Thoracic aorta (tissue), 2 donors: ENCODE measurements at regions not wholly inside any gene's neighbourhood (a gene's known extent, or its start where the extent isn't known, plus 50 kb on each side); places are given as distances from the start of the nearest gene placed in this dataset.

Source experiments
- ATAC-seq: fragments of 150-250 bp; one replicate; pipeline ENCODE4 v1.8.0; 2017; ENCODE audit warnings: low read depth; ENCODE audit not compliant: insufficient number of reproducible peaks, low FRiP score
- DNase-seq: peaks from one replicate; pipeline ENCODE4 v3.0.0-alpha.2; 2020; ENCODE audit warnings: low spot score
- H3K27ac ChIP-seq, 2 donors: fragments of 200-600 bp; sonication (generic); 1 replicate in 1 of 2; 2 replicates in 1 of 2; pipeline ENCODE4 v1.5.1; 2016; ENCODE audit warnings: mild to moderate bottlenecking in 2 of 2, moderate library complexity in 2 of 2
- H3K27me3 ChIP-seq: fragments of 200-600 bp; sonication (generic); replicated peaks from 2 replicates; pipeline ENCODE4 v1.6.0; 2016; ENCODE audit warnings: mild to moderate bottlenecking; ENCODE audit not compliant: insufficient read depth
- H3K36me3 ChIP-seq: fragments of 200-600 bp; sonication (generic); one replicate; pipeline ENCODE4 v1.5.1; 2016
- H3K4me1 ChIP-seq, 2 donors: fragments of 200-600 bp; sonication (generic); 1 replicate in 1 of 2; 2 replicates in 1 of 2; pipeline versions ENCODE4 v1.5.1 to v1.6.0; 2016; ENCODE audit warnings: low read depth in 2 of 2, mild to moderate bottlenecking in 1 of 2; ENCODE audit not compliant: control insufficient read depth in 1 of 2
- H3K4me3 ChIP-seq: fragments of 200-600 bp; sonication (generic); 2 replicates; pipeline ENCODE4 v1.5.1; 2016; ENCODE audit warnings: mild to moderate bottlenecking
- H3K9me3 ChIP-seq: fragments of 200-600 bp; sonication (generic); 2 replicates; pipeline ENCODE4 v1.5.1; 2016
- TF ChIP-seq, protein P1 (sequence below): fragments of 200-600 bp; sonication (generic); IDR thresholded peaks from one replicate; pipeline ENCODE4 v1.5.1; 2019; ENCODE audit warnings: antibody characterized with exemption

DNA sequence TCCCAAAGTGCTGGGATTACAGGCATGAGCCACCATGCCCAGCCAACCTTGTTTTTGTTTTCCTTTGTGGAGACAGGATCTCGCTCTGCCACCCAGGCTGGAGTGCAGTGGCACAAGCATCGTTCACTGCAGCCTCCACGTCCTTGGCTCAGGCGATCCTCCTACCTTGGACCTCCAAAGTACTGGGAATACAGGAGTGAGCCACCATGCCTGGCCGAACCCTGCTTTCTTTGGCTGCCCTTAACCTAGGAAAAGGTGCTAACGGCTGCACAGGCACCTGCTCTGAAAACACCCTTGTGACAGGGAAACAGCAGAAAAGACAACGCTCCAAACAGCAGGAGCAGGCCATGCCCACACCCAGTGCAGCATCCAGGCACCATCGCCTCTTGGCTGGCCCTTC, 71.9 kb downstream of the OAT start:
- no peak for ATAC-seq
- H3K9me3 ChIP-seq = no peaks in the 10 kb centered on the region
- TF ChIP-seq, protein P1, sequence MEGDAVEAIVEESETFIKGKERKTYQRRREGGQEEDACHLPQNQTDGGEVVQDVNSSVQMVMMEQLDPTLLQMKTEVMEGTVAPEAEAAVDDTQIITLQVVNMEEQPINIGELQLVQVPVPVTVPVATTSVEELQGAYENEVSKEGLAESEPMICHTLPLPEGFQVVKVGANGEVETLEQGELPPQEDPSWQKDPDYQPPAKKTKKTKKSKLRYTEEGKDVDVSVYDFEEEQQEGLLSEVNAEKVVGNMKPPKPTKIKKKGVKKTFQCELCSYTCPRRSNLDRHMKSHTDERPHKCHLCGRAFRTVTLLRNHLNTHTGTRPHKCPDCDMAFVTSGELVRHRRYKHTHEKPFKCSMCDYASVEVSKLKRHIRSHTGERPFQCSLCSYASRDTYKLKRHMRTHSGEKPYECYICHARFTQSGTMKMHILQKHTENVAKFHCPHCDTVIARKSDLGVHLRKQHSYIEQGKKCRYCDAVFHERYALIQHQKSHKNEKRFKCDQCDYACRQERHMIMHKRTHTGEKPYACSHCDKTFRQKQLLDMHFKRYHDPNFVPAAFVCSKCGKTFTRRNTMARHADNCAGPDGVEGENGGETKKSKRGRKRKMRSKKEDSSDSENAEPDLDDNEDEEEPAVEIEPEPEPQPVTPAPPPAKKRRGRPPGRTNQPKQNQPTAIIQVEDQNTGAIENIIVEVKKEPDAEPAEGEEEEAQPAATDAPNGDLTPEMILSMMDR = no peak
- H3K4me1 ChIP-seq = peaks cover 0 to 7% of the 10 kb centered on the region in 2 donors
- H3K27me3 ChIP-seq = no peaks in the 10 kb centered on the region
- H3K27ac ChIP-seq = no peak overlapping the region
- DNase-seq = no peak
- no peaks in the 10 kb centered on the region for H3K36me3 ChIP-seq
- no peak overlapping the region for H3K4me3 ChIP-seq

DNA sequence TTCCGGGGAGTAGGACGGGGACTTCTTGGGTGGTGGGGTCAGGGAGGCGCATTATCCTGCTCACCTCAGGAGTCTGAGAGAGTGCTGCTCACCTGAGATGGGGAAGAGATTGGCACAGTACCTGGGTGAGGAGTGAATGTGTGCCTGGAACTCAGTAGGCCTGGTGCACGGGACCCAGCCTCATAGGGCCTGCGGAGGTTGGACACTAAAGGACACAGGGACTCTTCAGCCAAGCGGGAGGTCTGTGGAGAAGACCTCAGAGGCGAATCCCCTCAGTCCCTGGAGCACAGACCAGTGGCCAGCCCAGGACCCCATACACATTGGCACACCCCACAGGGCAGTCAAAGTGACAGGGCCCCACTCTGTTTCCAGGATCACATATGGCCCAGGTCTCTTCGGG, 73.2 kb downstream of the OAT start:
- no peak for DNase-seq
- TF ChIP-seq, protein P1 = no peak
- H3K27me3 ChIP-seq = no peaks in the 10 kb centered on the region

GRCh38 chr10:124344931-124345330, 73.8 kb downstream of the OAT start:
- Histone ChIP-seq H3K36me3 (no peaks in the 10 kb centered on the region), H3K27ac (no peak overlapping the region), H3K9me3 (no peaks in the 10 kb centered on the region), H3K4me3 (no peak overlapping the region), H3K27me3 (no peaks in the 10 kb centered on the region), H3K4me1 (peaks cover 10 to 18% of the 10 kb centered on the region in 2 donors)
- ATAC-seq = no peak
- TF ChIP-seq, protein P1 = no peak
- DNase-seq = no peak

More for the DNA sequence above, 73.2 kb downstream of the OAT start:
- Histone ChIP-seq H3K4me3 (no peak overlapping the region), H3K4me1 (peaks cover 5 to 12% of the 10 kb centered on the region in 2 donors), H3K27ac (no peak overlapping the region), H3K36me3 (no peaks in the 10 kb centered on the region), H3K9me3 (no peaks in the 10 kb centered on the region)
- ATAC-seq = no peak

DNA sequence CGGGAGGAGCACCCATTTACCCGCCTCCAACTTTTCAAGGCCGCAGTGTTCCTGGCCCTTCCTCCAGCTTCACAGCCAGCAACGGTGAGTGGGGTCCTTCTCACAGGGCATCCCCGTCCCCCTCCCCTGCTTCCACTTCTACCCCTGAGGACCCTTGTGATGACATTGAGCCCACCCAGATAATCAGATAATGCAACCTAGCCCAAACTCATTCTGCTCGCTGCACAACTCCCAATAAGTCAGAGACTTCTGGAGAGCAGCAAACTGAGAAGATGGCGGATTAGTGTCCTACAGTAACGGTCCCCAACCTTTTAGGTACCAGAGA, 74.5 kb downstream of the OAT start:
- no peaks in the 10 kb centered on the region for H3K36me3 ChIP-seq
- TF ChIP-seq, protein P1 = no peak
- ATAC-seq (no peak), DNase-seq (no peak)
- H3K27me3 ChIP-seq = no peaks in the 10 kb centered on the region
- H3K9me3 ChIP-seq = no peaks in the 10 kb centered on the region
- H3K27ac ChIP-seq = no peak overlapping the region
- peaks cover 16 to 25% of the 10 kb centered on the region in 2 donors for H3K4me1 ChIP-seq
- no peak overlapping the region for H3K4me3 ChIP-seq

DNA sequence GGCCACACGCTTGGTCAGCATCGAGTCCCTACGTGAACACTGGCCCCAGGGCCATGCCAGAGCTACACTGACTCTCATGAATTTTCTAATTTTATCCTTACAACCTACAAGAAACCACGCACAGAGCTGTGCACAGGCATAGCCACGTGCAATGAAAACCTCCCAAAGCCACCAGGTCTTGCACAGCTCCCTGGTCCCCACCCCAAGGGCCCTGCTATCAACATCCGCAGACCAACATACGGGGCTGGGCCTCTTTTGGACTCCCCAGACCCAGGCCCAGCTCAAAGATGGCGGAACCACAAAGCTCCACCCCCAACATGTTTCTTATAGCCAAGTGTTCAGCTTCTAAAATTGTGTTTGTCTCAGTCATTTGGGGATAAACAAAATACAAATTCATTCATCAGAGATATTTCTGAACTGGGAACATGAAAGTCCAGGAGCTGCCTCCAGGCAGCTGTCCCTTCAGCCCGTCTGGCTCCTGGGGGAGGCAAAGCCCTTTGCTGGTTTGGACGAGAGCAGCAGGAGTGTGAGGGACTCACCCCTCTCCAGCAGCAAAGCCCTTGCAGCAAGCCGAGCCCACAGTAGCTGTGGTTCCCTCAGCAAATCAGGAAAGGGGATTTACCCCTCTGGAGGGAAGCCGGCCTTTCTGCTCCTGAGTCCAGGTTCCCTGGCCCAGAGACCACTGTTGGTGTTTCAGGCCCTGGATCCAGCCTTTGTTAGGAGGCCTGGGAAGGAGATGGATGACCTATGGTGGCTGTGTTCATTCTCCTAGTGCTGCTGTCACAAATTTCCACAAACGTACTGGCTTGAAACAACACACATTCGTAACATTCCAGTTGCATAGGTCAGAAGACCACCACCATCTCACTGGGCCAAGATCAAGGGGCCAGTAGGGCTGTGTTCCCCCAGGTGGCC, 75.1 kb downstream of the OAT start:
- Histone ChIP-seq H3K27me3 (no peaks in the 10 kb centered on the region), H3K27ac (no peak overlapping the region), H3K4me3 (no peak overlapping the region), H3K36me3 (no peaks in the 10 kb centered on the region), H3K4me1 (peaks cover 17 to 29% of the 10 kb centered on the region in 2 donors), H3K9me3 (no peaks in the 10 kb centered on the region)
- ATAC-seq = no peak
- TF ChIP-seq, protein P1 = no peak
- DNase-seq = no peak
